ENCODE measurements at regions not wholly inside any gene's neighbourhood (a gene's known extent, or its start where the extent isn't known, plus 50 kb on each side); places are given as distances from the start of the nearest gene placed in this dataset.

- FAIRE-seq = no peak
These were observed 301.9 kb downstream of the GPAT3 start for GRCh38 chr4:83837614-83838308.

- no peak for FAIRE-seq
These were observed 298.0 kb downstream of the GPAT3 start for GRCh38 chr4:83833920-83834319.

GRCh38 chr4:83832110-83832825 is 296.4 kb downstream of the GPAT3 start:
- no peak for FAIRE-seq

GRCh38 chr4:83831588-83831987 is 295.7 kb downstream of the GPAT3 start:
- FAIRE-seq = no peak

- FAIRE-seq = no peak
These were observed 294.4 kb downstream of the GPAT3 start for GRCh38 chr4:83830138-83830888.

GRCh38 chr4:83828601-83829000 is 292.7 kb downstream of the GPAT3 start:
- no peak for FAIRE-seq

GRCh38 chr4:83821493-83821892 is 285.6 kb downstream of the GPAT3 start:
- FAIRE-seq = no peak

- FAIRE-seq = no peak
These were observed 283.7 kb downstream of the GPAT3 start for GRCh38 chr4:83819582-83819981.

- no peak for FAIRE-seq
These were observed 274.5 kb downstream of the GPAT3 start for GRCh38 chr4:83810428-83810827.

GRCh38 chr4:83809581-83809980 is 273.7 kb downstream of the GPAT3 start:
- FAIRE-seq = no peak

- no peak for FAIRE-seq
These were observed 257.6 kb downstream of the GPAT3 start for GRCh38 chr4:83793481-83793880.

GRCh38 chr4:83785891-83786290 is 250.0 kb downstream of the GPAT3 start:
- FAIRE-seq = no peak

- FAIRE-seq = no peak
These were observed 247.3 kb downstream of the GPAT3 start for GRCh38 chr4:83783215-83783614.

- FAIRE-seq = no peak
These were observed 246.7 kb downstream of the GPAT3 start for GRCh38 chr4:83782591-83782990.

GRCh38 chr4:83781434-83781833 is 245.5 kb downstream of the GPAT3 start:
- FAIRE-seq = no peak

- no peak for FAIRE-seq
These were observed 244.3 kb downstream of the GPAT3 start for GRCh38 chr4:83780053-83780733.

GRCh38 chr4:83779103-83780052 is 243.5 kb downstream of the GPAT3 start:
- no peak for FAIRE-seq

GRCh38 chr4:83772685-83773084 is 236.8 kb downstream of the GPAT3 start:
- no peak for FAIRE-seq

GRCh38 chr4:83771113-83771705 is 235.3 kb downstream of the GPAT3 start:
- no peak for FAIRE-seq

GRCh38 chr4:83768146-83768545 is 232.2 kb downstream of the GPAT3 start:
- no peak for FAIRE-seq

GRCh38 chr4:83767067-83767466 is 231.2 kb downstream of the GPAT3 start:
- FAIRE-seq = no peak

GRCh38 chr4:83759611-83760010 is 223.7 kb downstream of the GPAT3 start:
- FAIRE-seq = no peak
